ENCODE measurements at regions not wholly inside any gene's neighbourhood (a gene's known extent, or its start where the extent isn't known, plus 50 kb on each side); places are given as distances from the start of the nearest gene placed in this dataset.

- no peak for DNase-seq
Measured at GRCh38 chr10:107619139-107619538, 454.6 kb upstream of the SORCS1 start.

- DNase-seq, result no peak
Measured at GRCh38 chr10:107618504-107618994, 454.0 kb upstream of the SORCS1 start.

GRCh38 chr10:107616463-107617410 is 452.2 kb upstream of the SORCS1 start:
- no peak for DNase-seq

- no peak for DNase-seq
Measured at GRCh38 chr10:107616031-107616430, 451.5 kb upstream of the SORCS1 start.

GRCh38 chr10:107614939-107615685 is 450.6 kb upstream of the SORCS1 start:
- DNase-seq, result no peak

- no peak for DNase-seq
Measured at GRCh38 chr10:107611115-107611514, 446.6 kb upstream of the SORCS1 start.

- no peak for DNase-seq
Measured at GRCh38 chr10:107589081-107589480, 424.6 kb upstream of the SORCS1 start.

GRCh38 chr10:107585630-107586029 is 421.1 kb upstream of the SORCS1 start:
- no peak for DNase-seq

- DNase-seq, result no peak
Measured at GRCh38 chr10:107583974-107584373, 419.5 kb upstream of the SORCS1 start.

GRCh38 chr10:107579970-107580369 is 415.5 kb upstream of the SORCS1 start:
- DNase-seq, result no peak

- DNase-seq, result no peak
Measured at GRCh38 chr10:107577221-107577620, 412.7 kb upstream of the SORCS1 start.

GRCh38 chr10:107576746-107577145 is 412.2 kb upstream of the SORCS1 start:
- DNase-seq, result no peak

GRCh38 chr10:107565014-107565413 is 400.5 kb upstream of the SORCS1 start:
- DNase-seq, result no peak

GRCh38 chr10:107561136-107561650 is 396.7 kb upstream of the SORCS1 start:
- no peak for DNase-seq

- no peak for DNase-seq
Measured at GRCh38 chr10:107557916-107558315, 393.4 kb upstream of the SORCS1 start.

GRCh38 chr10:107554333-107554732 is 389.8 kb upstream of the SORCS1 start:
- DNase-seq, result no peak

- no peak for DNase-seq
Measured at GRCh38 chr10:107553470-107553869, 389.0 kb upstream of the SORCS1 start.

- DNase-seq, result no peak
Measured at GRCh38 chr10:107552963-107553362, 388.5 kb upstream of the SORCS1 start.

- no peak for DNase-seq
Measured at GRCh38 chr10:107548301-107548700, 383.8 kb upstream of the SORCS1 start.

- no peak for DNase-seq
Measured at GRCh38 chr10:107546986-107547385, 382.5 kb upstream of the SORCS1 start.

GRCh38 chr10:107546284-107546683 is 381.8 kb upstream of the SORCS1 start:
- no peak for DNase-seq

- no peak for DNase-seq
Measured at GRCh38 chr10:107545717-107546116, 381.2 kb upstream of the SORCS1 start.

GRCh38 chr10:107544706-107545520 is 380.4 kb upstream of the SORCS1 start:
- DNase-seq, result no peak
